ENCODE measurements at regions not wholly inside any gene's neighbourhood (a gene's known extent, or its start where the extent isn't known, plus 50 kb on each side); places are given as distances from the start of the nearest gene placed in this dataset.

DNA sequence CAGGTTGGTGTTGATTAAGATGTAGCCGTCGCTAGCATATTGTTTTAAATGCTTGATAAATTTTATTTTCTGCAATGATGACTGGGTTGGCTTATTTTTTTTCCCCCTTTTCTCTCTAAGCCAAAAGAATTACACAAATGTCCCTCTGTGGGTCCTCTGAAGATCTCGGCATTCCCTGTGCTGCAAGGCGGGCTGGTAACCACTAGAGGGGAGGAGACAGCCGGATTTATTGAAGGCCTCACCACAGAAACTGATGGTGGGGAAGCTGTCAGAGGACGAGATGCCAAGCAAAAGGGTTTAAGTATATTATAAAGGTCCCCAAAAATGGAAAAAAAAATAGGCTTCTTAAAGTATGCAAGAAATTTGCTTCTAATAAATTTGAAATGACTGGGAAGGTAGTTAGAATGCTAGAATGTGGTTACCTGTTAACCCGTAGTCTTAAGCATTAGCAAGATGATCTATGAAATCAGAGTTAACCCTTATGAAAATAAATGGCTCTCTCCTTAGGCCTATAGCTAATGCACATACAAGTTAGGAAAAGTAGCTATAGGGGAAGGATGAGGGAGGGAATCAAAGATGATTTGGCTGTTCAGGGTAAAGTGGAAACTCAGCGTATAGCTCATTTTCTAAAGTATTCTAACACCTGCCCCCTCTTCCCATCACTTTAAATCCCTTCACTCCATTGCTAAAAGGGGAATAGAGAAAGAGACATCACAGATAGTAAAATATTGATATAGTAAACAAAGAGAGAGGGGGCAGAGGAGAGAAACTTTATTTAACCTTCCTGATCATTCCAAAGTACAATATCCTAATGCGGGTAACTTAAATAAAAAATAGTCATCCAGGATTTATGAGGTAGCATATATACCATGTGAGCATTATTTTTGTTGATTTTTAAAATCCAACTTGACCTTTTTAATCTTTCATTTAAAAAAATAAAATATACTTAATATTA is 894.5 kb upstream of the POU3F3 start:
- Histone ChIP-seq H3K4me3 (ENCODE audit: low read length) (no peak overlapping the region), H3K36me3 (ENCODE audit: control insufficient read depth, insufficient read depth, low read length) (no peaks in the 10 kb centered on the region), H3K27ac (ENCODE audit: low read depth, low read length) (no peak overlapping the region), H3K27me3 (ENCODE audit: control insufficient read depth, insufficient read depth, low read length, poor library complexity, severe bottlenecking) (no peaks in the 10 kb centered on the region), H3K9me3 (ENCODE audit: control insufficient read depth, low read length) (no peaks in the 10 kb centered on the region), H3K9ac (ENCODE audit: extremely low read depth, low read length, poor library complexity, severe bottlenecking) (no peak overlapping the region), H3K4me1 (ENCODE audit: control insufficient read depth, insufficient read depth, low read length) (no peaks in the 10 kb centered on the region)
- H3K27ac Mint-ChIP-seq, result no peak overlapping the region
- H3K4me1 Mint-ChIP-seq, result no peaks in the 10 kb centered on the region
- no peaks in the 10 kb centered on the region for H3K27me3 Mint-ChIP-seq (ENCODE audit: insufficient read depth)
- WGBS, 2 experiments (ENCODE audit: insufficient coverage in 1 of 2, insufficient read length in 1 of 2), result 11 to 45% methylated on average over 3 to 5 of the region's 9 CpGs
- no peaks in the 10 kb centered on the region for H3K36me3 Mint-ChIP-seq (ENCODE audit: low read depth)
- DNase-seq, result peak; percentile 82
- H3K9me3 Mint-ChIP-seq, result no peaks in the 10 kb centered on the region
- H3K4me3 Mint-ChIP-seq, result no peak overlapping the region
- TF ChIP-seq CTCF (conservative IDR thresholded peaks at IDR 0.05), result peak; percentile 89

GRCh38 chr2:103960129-103960513 is 893.8 kb upstream of the POU3F3 start:
- no peak overlapping the region for H3K27ac Mint-ChIP-seq
- 100% methylated on average over 1 of the region's 1 CpG; no CpG with 5 or more reads in 1 of the 2 experiments for whole genome bisulfite sequencing, 2 experiments (ENCODE audit: insufficient coverage in 1 of 2, insufficient read length in 1 of 2)
- H3K4me3 Mint-ChIP-seq, result no peak overlapping the region
- no peaks in the 10 kb centered on the region for H3K4me1 Mint-ChIP-seq
- Histone ChIP-seq H3K27me3 (ENCODE audit: control insufficient read depth, insufficient read depth, low read length, poor library complexity, severe bottlenecking) (no peaks in the 10 kb centered on the region), H3K36me3 (ENCODE audit: control insufficient read depth, insufficient read depth, low read length) (no peaks in the 10 kb centered on the region), H3K9me3 (ENCODE audit: control insufficient read depth, low read length) (no peaks in the 10 kb centered on the region), H3K27ac (ENCODE audit: low read depth, low read length) (no peak overlapping the region), H3K9ac (ENCODE audit: extremely low read depth, low read length, poor library complexity, severe bottlenecking) (no peak overlapping the region), H3K4me1 (ENCODE audit: control insufficient read depth, insufficient read depth, low read length) (no peaks in the 10 kb centered on the region), H3K4me3 (ENCODE audit: low read length) (no peak overlapping the region)
- no peak for TF ChIP-seq CTCF (conservative IDR thresholded peaks at IDR 0.05)
- no peaks in the 10 kb centered on the region for H3K9me3 Mint-ChIP-seq
- H3K36me3 Mint-ChIP-seq (ENCODE audit: low read depth), result no peaks in the 10 kb centered on the region
- DNase-seq, result no peak
- no peaks in the 10 kb centered on the region for H3K27me3 Mint-ChIP-seq (ENCODE audit: insufficient read depth)

- Histone ChIP-seq H3K9ac (ENCODE audit: extremely low read depth, low read length, poor library complexity, severe bottlenecking) (no peak overlapping the region), H3K27ac (ENCODE audit: low read depth, low read length) (no peak overlapping the region), H3K4me3 (ENCODE audit: low read length) (no peak overlapping the region), H3K36me3 (ENCODE audit: control insufficient read depth, insufficient read depth, low read length) (no peaks in the 10 kb centered on the region), H3K9me3 (ENCODE audit: control insufficient read depth, low read length) (no peaks in the 10 kb centered on the region), H3K27me3 (ENCODE audit: control insufficient read depth, insufficient read depth, low read length, poor library complexity, severe bottlenecking) (no peaks in the 10 kb centered on the region), H3K4me1 (ENCODE audit: control insufficient read depth, insufficient read depth, low read length) (no peaks in the 10 kb centered on the region)
- Mint-ChIP-seq H3K36me3 (ENCODE audit: low read depth) (no peaks in the 10 kb centered on the region), H3K4me1 (no peaks in the 10 kb centered on the region), H3K27ac (no peak overlapping the region), H3K9me3 (peaks cover 2% of the 10 kb centered on the region), H3K27me3 (ENCODE audit: insufficient read depth) (no peaks in the 10 kb centered on the region), H3K4me3 (no peak overlapping the region)
- DNase-seq, result no peak
- WGBS, 2 experiments (ENCODE audit: insufficient coverage in 1 of 2, insufficient read length in 1 of 2), result 88 to 94% methylated on average over 3 to 6 of the region's 6 CpGs
- TF ChIP-seq CTCF (conservative IDR thresholded peaks at IDR 0.05), result no peak
Measured at GRCh38 chr2:103960951-103961350, 893.0 kb upstream of the POU3F3 start.
